Left ventricle myocardium superior (tissue), 1 donor: ENCODE measurements at regions not wholly inside any gene's neighbourhood (a gene's known extent, or its start where the extent isn't known, plus 50 kb on each side); places are given as distances from the start of the nearest gene placed in this dataset.
A peak's percentile ranks its signal among the peaks of the same experiment; 100 is the strongest.

Experiments used
- ATAC-seq: fragments of 200-7000 bp; cut with Tn5 transposase; one replicate; pipeline ENCODE4 v1.9.1; 2020; ENCODE audit warnings: mild to moderate bottlenecking, moderate library complexity
- DNase-seq: peaks from one replicate; pipeline ENCODE4 v3.0.0-alpha.2; 2020
- intact Hi-C: fragments of 100-400 bp; cut with micrococcal nuclease; formaldehyde crosslinking; loops from one replicate; pipeline ENCODE4 v1.11.0; 2022
- donor health status: DM: no; HTN: yes; CAD: no; lungs with severe emphysema.

DNA sequence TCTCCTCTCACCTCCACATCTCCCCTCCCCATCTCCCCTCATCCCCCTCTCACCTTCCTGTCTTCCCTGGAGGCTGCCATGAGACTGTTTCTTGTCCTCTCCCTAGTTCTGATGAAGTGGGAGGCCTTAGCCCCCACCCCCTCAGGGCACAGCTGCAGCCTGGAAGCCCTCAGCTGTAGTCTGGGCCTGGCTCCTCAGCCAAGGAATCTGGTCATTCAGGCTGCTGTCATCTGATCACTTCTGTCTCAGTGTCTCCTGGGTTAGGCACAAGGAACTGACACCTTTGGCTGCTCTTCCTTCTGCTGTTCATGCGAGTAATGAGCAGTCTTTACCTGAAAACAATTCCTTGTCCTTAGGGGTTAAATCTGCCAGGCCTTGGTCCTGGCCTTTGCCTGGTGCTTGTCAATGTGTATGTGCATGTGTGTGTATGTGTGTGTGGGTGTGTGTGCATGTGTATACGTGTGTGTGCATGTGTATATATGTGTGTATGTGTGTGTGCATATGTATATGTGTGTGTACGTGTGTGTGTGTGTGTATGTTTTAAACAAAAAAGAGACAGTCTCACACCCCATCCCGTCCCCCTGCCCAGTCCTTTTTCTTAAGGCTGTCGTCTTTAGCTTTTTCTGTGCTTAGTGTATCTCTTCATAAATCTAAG is 153.5 kb upstream of the TMEM72 start:
- DNase-seq (no peak), ATAC-seq (no peak)
- intact Hi-C loops = no loop called here

DNA sequence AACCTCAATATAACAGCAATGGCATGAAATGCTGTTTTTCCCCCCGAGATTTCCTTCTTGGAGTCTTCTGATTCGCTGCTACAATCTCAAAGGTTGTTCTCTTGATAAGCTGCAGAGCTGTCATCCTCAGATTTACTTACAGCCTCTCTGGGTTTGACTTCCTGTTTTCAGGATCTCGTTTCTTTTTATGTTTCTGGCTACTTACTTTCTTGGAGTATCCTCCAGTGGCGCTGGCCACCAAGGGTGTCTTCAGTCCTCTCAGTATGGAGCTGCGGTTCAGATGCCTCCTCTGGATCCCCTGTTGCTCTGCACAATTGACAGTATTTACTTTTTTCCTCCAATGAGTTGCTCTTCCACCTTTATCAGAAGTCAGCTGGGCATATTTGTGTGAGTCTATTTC is 152.0 kb upstream of the TMEM72 start:
- intact Hi-C loops = no loop called here
- DNase-seq (no peak), ATAC-seq (no peak)

DNA sequence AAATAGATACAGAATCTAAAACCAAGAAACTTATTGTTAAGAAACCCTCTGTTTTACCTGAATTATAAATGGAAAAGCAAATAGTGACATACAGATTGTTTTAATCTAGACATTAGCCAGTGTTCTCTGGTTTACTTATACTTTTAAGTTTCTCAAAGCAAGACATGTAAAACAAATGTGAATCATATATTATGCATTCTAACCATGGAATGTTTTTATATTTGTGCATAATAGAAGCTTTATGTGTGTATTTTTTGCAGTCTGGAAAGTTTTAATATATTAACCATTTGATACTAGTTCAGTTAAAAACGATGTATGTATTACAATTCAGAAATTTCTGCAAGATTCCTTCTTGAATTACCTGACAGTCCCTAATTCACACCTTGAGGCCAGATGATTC is 150.6 kb upstream of the TMEM72 start:
- ATAC-seq (no peak), DNase-seq (no peak)
- intact Hi-C loops = no loop called here

DNA sequence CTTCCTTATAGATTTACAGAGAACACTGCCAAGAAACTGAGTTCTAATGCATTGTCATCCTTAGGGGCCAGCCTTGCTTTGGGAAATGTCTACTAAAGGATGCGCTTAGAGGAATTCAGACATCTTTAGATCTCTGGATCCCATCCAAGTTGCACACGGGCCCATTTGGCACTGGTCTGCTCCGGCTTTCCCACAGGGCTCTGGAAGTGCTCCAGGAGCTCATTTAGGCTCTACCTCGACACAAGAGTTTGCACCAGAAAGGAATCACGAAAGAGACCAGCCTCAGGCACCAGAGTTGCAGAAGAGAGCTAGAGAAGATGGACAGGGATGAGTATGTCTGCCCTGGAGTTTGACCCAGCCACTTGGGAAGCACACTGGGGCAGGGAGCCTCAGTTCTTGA is 150.1 kb upstream of the TMEM72 start:
- DNase-seq (no peak), ATAC-seq (no peak)
- intact Hi-C loops = no loop called here

DNA sequence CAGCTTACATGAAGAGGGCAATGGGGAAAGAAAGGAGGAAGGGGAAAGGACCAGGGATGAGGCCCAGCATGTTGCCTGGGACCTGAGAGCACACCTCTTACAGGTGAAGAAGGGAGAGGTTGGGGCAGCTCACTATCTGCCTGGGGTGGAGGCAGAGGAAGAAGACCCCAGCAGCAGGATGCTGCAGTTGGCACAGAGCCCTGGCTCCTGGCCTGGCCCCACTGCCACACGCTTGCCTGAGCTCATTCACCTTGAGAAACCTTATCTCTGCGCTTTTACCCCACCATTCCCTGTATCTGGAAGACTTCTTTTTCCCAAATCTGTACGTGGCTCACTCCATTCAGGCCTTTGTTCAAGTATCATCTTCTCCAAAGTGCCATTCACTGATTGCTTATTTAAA is 147.8 kb upstream of the TMEM72 start:
- intact Hi-C loops = no loop called here

DNA sequence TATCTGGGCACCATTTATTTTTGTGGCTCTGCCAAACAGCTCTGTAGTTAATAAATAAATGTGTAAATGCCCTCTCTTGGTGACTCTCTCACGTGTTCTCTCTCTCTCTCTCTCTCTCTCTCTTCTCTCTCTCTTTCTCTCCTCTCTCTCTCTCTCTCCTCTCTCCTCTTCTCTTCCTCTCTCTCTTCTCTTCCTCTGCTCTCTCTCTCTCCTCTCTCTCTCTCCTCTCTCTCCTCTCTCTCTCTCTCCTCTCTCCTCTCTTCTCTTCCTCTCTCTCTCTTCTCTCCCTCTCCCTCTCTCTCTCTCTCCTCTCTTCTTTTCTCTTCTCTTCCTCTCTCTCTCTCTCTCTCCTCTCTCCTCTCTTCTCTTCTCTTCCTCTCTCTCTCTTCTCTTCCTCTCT is 145.8 kb upstream of the TMEM72 start:
- intact Hi-C loops = no loop called here
- ATAC-seq = no peak

More for the DNA sequence above, 147.8 kb upstream of the TMEM72 start:
- DNase-seq = no peak
- no peak for ATAC-seq

DNA sequence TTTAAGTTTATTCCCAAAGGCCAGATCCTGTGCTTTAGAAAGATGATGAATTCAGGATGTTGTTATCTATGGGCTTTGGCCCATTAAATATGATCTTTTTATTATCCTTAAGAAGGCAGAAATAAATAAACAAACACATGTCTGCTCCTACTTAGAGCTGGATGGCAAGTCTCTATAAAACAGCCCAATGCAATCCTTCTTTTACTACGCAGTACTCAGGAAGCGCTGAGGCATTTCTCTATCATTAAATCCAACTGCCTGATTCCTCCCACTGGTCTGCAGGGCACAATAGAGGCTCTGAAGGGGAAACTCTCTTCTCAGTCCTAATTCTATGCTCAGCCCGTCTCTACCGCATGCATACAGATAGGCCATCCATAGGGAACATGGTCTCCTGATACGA is 144.5 kb upstream of the TMEM72 start:
- ATAC-seq (no peak), DNase-seq (no peak)
- intact Hi-C loops = no loop called here

More for the DNA sequence above, 145.8 kb upstream of the TMEM72 start:
- no peak for DNase-seq

DNA sequence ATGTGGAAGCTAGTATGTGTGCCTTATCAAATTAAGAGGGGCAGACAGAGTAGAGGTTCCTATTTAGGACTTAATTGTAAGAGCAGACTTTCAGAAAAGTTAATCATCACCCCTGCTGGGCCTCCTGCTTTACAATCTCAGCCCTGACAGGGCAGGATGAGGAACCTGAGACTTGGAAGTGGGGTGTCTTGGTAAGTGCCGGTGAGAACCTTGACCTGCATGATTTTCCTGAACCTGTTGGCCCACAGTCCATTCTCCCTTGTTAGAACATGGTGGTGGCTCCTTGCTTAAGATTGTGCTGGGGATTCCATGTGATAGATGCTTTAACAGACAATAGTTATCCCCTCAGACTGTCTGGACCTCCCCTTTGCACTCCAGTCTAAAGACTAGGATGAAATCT is 141.7 kb upstream of the TMEM72 start:
- ATAC-seq (no peak), DNase-seq (no peak)
- intact Hi-C loops = no loop called here

DNA sequence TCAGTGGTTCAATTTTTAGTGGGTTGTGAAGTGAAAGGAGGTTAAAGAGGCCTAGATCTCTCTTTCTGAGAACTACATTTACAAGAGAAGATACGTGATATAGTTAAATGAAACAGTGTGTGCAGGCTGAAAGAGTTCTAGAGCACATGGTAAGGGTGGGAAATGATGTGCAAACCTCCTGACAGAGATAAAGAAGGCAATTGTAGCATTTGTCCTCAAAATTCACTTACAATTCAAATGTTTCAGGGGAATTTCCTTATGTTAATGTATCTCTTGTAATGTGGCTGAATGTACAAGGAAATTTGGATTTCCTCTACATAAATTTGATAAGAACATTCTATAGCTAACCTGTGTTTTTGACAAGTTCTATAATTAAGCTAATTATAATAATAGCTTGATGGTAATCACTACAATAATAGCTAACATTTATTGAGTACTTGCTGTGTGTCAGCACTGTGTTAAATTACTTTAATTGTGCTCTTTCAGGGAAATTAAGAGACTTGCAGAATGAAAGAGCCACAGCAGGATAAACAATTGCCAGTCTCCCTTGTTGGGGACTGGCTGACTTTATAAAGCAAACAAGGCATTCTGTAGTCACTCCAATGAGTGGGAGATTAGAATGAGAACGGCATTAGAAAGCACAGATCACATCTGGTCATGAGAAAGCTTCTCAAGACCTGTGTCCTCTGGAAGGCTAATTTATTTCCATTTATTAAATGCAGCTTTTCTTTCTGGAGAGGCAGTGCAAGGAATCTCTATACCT is 139.7 kb upstream of the TMEM72 start:
- intact Hi-C loops = no loop called here
- no peak for ATAC-seq
- no peak for DNase-seq

DNA sequence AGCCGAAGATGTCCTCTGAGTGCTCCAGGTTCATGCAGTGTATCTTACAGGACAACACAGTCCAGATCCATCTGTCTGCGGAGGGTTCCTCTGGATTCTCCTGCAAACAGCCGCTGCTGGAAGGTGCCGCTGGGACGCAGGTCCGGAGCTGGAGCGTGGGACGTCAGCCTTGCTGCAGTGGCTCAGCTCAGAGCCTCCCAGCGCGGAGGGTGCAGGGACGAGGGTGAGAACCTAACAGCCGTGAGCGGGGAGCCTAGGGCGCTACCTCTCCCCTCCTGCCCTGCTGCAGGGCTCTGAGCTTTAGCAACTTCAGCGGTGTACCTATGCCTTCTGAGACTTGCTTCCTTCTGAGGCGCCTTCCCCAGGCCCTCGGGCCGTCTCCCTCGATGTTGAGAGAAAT is 137.6 kb upstream of the TMEM72 start:
- DNase-seq = no peak
- ATAC-seq = no peak
- intact Hi-C loops = no loop called here

DNA sequence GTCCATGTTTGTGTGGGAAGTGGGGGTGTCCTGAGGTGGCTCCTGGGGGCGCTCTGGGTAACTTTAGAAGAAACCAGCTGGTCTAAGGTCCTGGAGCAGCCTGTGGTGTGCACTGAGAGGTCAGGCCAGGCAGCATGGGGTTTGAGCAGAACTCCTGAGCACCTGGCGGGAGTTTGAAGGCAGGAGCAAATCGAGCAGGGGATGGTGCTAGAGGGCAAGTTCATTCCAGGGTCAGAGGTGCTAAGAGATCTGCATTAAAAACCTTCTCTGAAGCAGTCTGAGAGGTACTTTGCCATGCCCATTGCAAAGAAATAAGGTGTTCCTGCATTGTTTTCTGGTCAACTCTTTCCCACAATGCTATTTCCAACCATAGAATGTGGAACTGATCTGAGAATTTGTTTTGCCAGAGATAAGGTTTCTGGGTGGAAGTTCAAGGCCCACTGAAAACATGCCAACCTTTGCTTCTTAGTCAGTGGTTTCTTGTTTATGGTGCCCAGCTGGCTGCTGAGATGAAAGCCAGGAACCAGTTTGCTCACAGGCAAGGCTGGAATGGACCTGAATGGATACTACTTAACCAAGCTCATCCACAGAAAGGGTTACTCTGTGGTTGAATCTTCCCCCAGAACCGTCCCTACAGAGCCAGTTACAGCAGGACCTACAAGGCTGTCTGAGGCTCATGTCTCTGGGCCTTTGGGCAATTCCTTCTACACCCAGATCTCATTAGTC is 136.3 kb upstream of the TMEM72 start:
- intact Hi-C loops = no loop called here
- DNase-seq (no peak), ATAC-seq (no peak)

DNA sequence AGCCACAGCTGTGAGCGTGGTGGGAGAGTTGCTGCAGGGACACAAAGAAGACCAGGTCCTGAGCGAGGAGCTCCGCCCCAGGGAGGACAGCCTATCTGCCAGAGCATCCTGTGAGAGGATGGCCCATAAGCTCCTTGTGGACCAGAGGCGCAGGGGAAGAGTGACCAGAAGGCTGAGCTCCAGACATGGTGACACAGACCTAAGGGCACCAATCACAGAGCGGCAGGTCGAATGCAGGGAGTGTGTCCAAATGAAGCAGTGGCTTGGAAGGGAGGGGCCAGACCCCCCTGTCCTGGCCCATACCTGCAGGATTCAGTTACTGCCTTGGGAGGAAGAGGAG is 135.8 kb upstream of the TMEM72 start:
- intact Hi-C loops = no loop called here
- DNase-seq (no peak), ATAC-seq (no peak)

DNA sequence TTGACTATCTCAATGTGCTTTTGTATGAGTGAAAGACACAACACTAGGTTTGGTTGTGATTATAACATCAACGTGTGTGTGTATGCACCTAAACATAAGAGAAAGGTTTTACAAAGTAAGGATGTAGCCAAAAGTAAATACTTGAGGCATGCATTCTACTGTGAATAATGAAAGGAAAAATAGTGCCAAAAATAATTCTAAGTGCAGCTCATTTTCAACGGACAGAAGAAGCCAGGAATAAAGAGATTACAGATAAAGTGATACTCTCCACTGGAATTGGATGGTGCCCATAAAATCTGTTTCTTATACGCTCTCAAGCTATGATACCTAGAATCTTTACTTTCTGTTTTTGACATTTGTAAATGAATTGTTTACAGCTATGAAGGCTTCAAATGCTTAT is 135.0 kb upstream of the TMEM72 start:
- intact Hi-C loops = no loop called here
- DNase-seq = no peak

DNA sequence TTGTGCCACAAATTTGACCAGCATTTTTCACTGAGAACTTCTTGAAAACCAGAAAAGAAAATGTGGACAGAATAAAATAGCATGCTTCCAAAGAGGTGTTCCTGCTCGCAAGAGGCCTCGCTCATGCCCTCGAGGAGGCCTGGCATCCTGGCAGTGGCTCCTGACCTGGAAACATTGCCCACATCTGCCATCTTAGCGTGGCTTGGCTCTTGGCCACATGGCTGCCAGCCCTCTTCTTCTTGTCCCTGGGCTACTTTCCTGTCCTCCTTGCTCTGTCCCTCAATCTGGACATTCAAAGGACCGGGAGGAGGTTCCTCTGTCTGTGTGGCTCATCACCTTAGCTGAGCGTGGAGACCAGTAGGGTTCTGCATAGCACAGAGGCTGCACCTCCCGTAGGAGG is 131.6 kb upstream of the TMEM72 start:
- ATAC-seq (no peak), DNase-seq (no peak)
- intact Hi-C loops = no loop called here

More for the DNA sequence above, 135.0 kb upstream of the TMEM72 start:
- no peak for ATAC-seq

DNA sequence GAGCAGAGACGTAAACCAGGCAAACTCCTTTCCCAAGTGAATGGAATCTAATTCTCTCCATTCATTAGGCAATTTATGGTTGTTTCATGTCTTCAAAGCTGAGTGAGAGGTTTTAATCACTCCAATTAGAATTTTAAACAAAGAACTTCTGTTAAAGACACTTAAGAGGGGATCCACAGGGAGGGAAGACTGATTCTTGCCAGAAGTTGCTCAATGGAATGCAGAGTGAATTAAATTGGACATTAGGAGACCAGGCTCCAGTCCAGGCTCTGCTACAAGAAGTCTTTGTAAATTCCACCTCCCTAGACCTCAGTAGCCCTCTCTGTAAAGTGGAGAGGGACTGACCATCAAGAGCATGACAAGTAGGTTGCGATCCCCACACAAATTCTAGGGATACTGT is 130.7 kb upstream of the TMEM72 start:
- intact Hi-C loops = no loop called here
- ATAC-seq (peak; percentile 59), DNase-seq (no peak)

DNA sequence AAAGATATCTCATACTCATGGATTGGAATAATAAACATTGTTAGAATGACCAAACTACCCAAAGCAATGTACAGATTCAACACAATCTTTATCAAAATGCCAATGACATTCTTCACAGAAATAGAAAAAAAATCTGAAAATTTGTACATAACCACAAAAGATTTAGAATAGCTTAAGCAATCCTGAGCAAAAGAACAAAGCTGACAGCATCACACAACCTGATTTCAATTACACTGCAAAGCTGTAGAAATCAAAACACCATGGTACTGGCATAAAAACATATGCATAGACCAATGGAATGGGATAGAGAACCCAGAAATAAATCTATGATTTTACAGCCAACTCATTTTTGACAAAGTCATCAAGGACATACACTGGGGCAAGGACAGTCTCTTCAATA is 130.0 kb upstream of the TMEM72 start:
- intact Hi-C loops = no loop called here
- ATAC-seq (no peak), DNase-seq (no peak)

DNA sequence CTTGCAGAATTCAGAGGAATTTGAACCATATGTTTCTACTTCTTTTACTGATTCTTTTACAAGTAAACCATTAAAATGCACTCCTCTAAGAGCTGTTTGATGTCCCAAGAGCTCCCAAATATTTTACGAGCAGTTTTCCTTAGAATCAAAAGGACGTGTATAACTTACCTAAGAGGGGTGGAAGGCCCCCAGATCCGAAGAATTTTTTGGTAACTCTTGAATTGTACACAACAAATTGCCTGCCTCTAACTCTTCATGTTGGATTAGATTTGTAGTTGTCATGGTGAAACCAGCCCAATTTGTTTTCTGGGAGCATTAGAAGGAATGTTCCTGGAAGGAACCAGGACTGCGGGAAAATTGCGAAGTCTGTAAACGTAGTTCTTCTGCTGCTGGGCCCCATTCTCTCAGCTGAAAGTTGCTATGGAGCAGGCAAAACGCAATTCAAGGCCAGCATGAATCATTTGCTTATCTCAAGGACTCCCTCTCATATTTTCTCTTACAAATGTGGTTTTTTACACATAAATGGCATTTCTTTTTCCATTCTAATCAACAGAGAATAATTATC is 124.8 kb upstream of the TMEM72 start:
- ATAC-seq = peak; percentile 36
- intact Hi-C loops = no loop called here
- no peak for DNase-seq

DNA sequence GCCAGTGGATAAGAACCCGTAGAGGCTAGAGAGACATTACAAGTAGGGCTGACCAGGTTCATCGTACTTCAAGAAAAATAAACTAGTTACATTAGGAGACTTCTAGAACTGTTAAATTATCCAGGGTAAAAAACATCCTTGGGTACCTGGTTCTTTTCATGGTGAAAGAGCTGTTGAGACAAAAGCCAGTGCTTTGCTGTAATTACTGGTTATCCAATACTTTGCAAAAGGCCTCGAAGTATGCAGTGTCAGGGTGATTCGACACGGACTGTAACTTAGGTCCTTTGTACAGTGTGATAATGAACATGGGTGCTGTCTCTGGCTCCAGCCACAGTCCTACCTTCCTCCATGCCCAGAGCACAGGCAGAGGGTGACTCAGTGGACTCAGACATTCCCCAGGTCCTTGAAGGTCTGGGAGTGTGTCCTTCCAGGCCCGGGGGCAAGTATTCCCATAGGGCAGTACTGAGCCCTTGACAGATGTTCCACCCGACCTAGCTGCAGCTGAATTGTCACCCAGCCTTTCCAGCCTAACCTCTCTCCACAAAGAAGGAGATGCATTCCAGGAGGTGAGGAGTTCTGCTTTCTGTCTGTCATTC is 123.6 kb upstream of the TMEM72 start:
- intact Hi-C loops = no loop called here
- no peak for ATAC-seq

DNA sequence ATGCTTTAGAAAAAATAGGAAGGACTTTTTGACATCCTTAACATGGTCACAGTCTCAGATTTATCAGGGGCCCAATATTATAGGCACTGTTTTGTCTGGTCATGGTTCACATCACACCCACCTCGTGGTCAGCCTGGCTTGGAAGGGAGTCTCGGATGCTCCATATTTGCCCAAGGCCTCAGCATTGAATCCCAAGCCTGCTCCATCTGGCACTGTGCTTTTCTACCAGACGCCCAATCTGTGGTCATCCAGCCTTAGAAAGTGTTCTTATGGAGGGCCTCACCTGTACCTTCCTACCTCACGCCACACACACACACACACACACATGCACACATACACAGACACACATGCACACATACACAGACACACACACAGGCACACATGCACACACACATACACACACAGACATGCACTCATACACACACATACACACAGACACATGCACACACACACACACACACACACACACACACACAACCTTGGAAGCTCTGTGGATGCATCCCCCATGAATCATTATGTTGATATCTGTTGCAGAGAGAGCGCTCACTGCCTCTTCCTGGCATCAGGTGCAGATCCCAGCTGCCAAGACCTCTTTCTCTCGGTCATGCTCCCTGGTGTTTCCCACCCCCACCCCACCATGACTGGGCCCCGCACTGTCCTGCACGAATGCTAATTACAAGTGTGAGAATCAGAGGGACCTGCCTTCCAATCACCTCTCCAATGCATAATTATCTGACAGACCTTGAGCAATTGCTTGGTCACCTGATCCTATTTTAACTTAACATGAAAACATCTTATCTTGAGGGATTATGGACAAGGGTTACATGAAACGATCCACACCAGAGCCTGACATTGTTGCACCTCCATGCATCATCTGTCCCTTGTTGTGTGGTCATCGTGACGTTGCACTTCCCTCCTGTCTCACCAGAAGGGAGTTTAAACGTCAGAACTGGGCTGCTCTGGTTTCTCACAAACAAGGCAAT is 122.7 kb upstream of the TMEM72 start:
- intact Hi-C loops = no loop called here
- no peak for ATAC-seq

More for the DNA sequence above, 123.6 kb upstream of the TMEM72 start:
- no peak for DNase-seq

More for the DNA sequence above, 122.7 kb upstream of the TMEM72 start:
- DNase-seq = no peak
